ENCODE measurements at regions not wholly inside any gene's neighbourhood (a gene's known extent, or its start where the extent isn't known, plus 50 kb on each side); places are given as distances from the start of the nearest gene placed in this dataset.

- Histone ChIP-seq H3K9me3 (ENCODE audit: low read length) (no peaks in the 10 kb centered on the region), H3K27me3 (ENCODE audit: low read length) (no peaks in the 10 kb centered on the region), H2AFZ (ENCODE audit: low read length) (no peak overlapping the region), H3F3A (ENCODE audit: low read length, unreplicated experiment) (no peaks in the 10 kb centered on the region), H3K4me3 (ENCODE audit: low read length) (no peak overlapping the region), H3K9ac (ENCODE audit: low read length) (no peak overlapping the region), H3K4me2 (ENCODE audit: low read length) (no peak overlapping the region), H3K9me2 (replicated peaks; ENCODE audit: low read length) (no peaks in the 10 kb centered on the region), H3K36me3 (ENCODE audit: low read depth, low read length) (no peaks in the 10 kb centered on the region), H3K4me1 (ENCODE audit: insufficient read depth, low read length) (no peaks in the 10 kb centered on the region), H4K20me1 (ENCODE audit: low read length) (no peaks in the 10 kb centered on the region), H3K27ac (ENCODE audit: low read length) (no peak overlapping the region), H3K79me2 (ENCODE audit: low read length) (no peaks in the 10 kb centered on the region)
- TF ChIP-seq EZH2 (IDR thresholded peaks at IDR 0.05; ENCODE audit: low read length, unreplicated experiment) = no peak
- no peak for TF ChIP-seq CTCF (conservative IDR thresholded peaks at IDR 0.05; ENCODE audit: low read depth, low read length)
- TF ChIP-seq EZH2phosphoT487 (IDR thresholded peaks at IDR 0.05; ENCODE audit: borderline replicate concordance, low read length) = no peak
- DNase-seq = no peak
- BruUV-seq (replicated peaks) = no TSS peak
- ChIA-PET CTCF (no interaction called here), POLR2A (ENCODE audit: unreplicated experiment) (interaction anchor here (0.5 kb wide), 1 partner anchor 61 kb away, joined by 3 read pairs; no protein-coding TSS in a partner anchor)
- intact Hi-C loops (cut with micrococcal nuclease) = no loop called here
- no peak for ATAC-seq
Measured at GRCh38 chr9:109862452-109862851, 82.5 kb downstream of the PALM2AKAP2 start.

- Histone ChIP-seq H2AFZ (ENCODE audit: low read length) (no peak overlapping the region), H3K9me2 (replicated peaks; ENCODE audit: low read length) (no peaks in the 10 kb centered on the region), H3F3A (ENCODE audit: low read length, unreplicated experiment) (no peaks in the 10 kb centered on the region), H3K4me3 (ENCODE audit: low read length) (no peak overlapping the region), H3K27ac (ENCODE audit: low read length) (no peak overlapping the region), H3K4me2 (ENCODE audit: low read length) (no peak overlapping the region), H3K36me3 (ENCODE audit: low read depth, low read length) (no peaks in the 10 kb centered on the region), H3K27me3 (ENCODE audit: low read length) (no peaks in the 10 kb centered on the region), H3K9ac (ENCODE audit: low read length) (no peak overlapping the region), H4K20me1 (ENCODE audit: low read length) (no peaks in the 10 kb centered on the region), H3K9me3 (ENCODE audit: low read length) (no peaks in the 10 kb centered on the region), H3K4me1 (ENCODE audit: insufficient read depth, low read length) (no peaks in the 10 kb centered on the region), H3K79me2 (ENCODE audit: low read length) (no peaks in the 10 kb centered on the region)
- CTCF ChIA-PET = no interaction called here
- POLR2A ChIA-PET (ENCODE audit: unreplicated experiment) = no interaction called here
- intact Hi-C loops (cut with micrococcal nuclease) = no loop called here
- ATAC-seq (no peak), DNase-seq (no peak)
- BruUV-seq (replicated peaks) = no TSS peak
- TF ChIP-seq CTCF (conservative IDR thresholded peaks at IDR 0.05; ENCODE audit: low read depth, low read length) (no peak), EZH2phosphoT487 (IDR thresholded peaks at IDR 0.05; ENCODE audit: borderline replicate concordance, low read length) (no peak), EZH2 (IDR thresholded peaks at IDR 0.05; ENCODE audit: low read length, unreplicated experiment) (no peak)
Measured at GRCh38 chr9:109863961-109864360, 84.0 kb downstream of the PALM2AKAP2 start.

GRCh38 chr9:109865521-109865920 lies 85.5 kb downstream of the PALM2AKAP2 start:
- no peaks in the 10 kb centered on the region for H3K4me1 ChIP-seq (ENCODE audit: insufficient read depth, low read length)
- H3K79me2 ChIP-seq (ENCODE audit: low read length) = no peaks in the 10 kb centered on the region
- H3K9me3 ChIP-seq (ENCODE audit: low read length) = no peaks in the 10 kb centered on the region
- no peak overlapping the region for H2AFZ ChIP-seq (ENCODE audit: low read length)
- H3K4me3 ChIP-seq (ENCODE audit: low read length) = no peak overlapping the region
- intact Hi-C loops (cut with micrococcal nuclease) = no loop called here
- no peak for DNase-seq
- H3K9me2 ChIP-seq (replicated peaks; ENCODE audit: low read length) = no peaks in the 10 kb centered on the region
- ATAC-seq = no peak
- no peak overlapping the region for H3K9ac ChIP-seq (ENCODE audit: low read length)
- no peaks in the 10 kb centered on the region for H3F3A ChIP-seq (ENCODE audit: low read length, unreplicated experiment)
- TF ChIP-seq CTCF (conservative IDR thresholded peaks at IDR 0.05; ENCODE audit: low read depth, low read length) (no peak), EZH2phosphoT487 (IDR thresholded peaks at IDR 0.05; ENCODE audit: borderline replicate concordance, low read length) (no peak), EZH2 (IDR thresholded peaks at IDR 0.05; ENCODE audit: low read length, unreplicated experiment) (no peak)
- no peak overlapping the region for H3K27ac ChIP-seq (ENCODE audit: low read length)
- H3K4me2 ChIP-seq (ENCODE audit: low read length) = no peak overlapping the region
- CTCF ChIA-PET = no interaction called here
- no peaks in the 10 kb centered on the region for H3K36me3 ChIP-seq (ENCODE audit: low read depth, low read length)
- H3K27me3 ChIP-seq (ENCODE audit: low read length) = no peaks in the 10 kb centered on the region
- POLR2A ChIA-PET (ENCODE audit: unreplicated experiment) = no interaction called here
- no peaks in the 10 kb centered on the region for H4K20me1 ChIP-seq (ENCODE audit: low read length)
- BruUV-seq (replicated peaks) = no TSS peak

All from PC-3 (cell line).